Osteocyte (in vitro differentiated cells): ENCODE measurements at regions not wholly inside any gene's neighbourhood (a gene's known extent, or its start where the extent isn't known, plus 50 kb on each side); places are given as distances from the start of the nearest gene placed in this dataset.

Experiments used
- DNase-seq: peaks from one replicate; pipeline ENCODE4 v3.0.0; 2021; ENCODE audit warnings: mixed read lengths; ENCODE audit not compliant: unreplicated experiment; ENCODE audit errors: extremely low spot score
- H3K27ac Mint-ChIP-seq: one replicate; pipeline ENCODE4 v1.8.0; 2021; ENCODE audit warnings: mild to moderate bottlenecking, mixed read lengths; ENCODE audit not compliant: unreplicated experiment
- H3K27me3 Mint-ChIP-seq: one replicate; pipeline ENCODE4 v1.8.0; 2021; ENCODE audit warnings: mixed read lengths; ENCODE audit not compliant: unreplicated experiment
- H3K36me3 Mint-ChIP-seq: one replicate; pipeline ENCODE4 v1.8.0; 2021; ENCODE audit warnings: mixed read lengths; ENCODE audit not compliant: unreplicated experiment
- H3K4me1 Mint-ChIP-seq: one replicate; pipeline ENCODE4 v1.8.0; 2021; ENCODE audit warnings: mixed read lengths; ENCODE audit not compliant: unreplicated experiment
- H3K4me3 Mint-ChIP-seq: one replicate; pipeline ENCODE4 v1.8.0; 2021; ENCODE audit warnings: mild to moderate bottlenecking, moderate library complexity, mixed read lengths; ENCODE audit not compliant: unreplicated experiment
- H3K9me3 Mint-ChIP-seq: one replicate; pipeline ENCODE4 v1.8.0; 2021; ENCODE audit warnings: mixed read lengths; ENCODE audit not compliant: unreplicated experiment
- CTCF ChIP-seq: fragments of 200-600 bp; sonication (generic); IDR thresholded peaks from 2 replicates; pipeline ENCODE4 v1.5.0; 2021; ENCODE audit warnings: antibody characterized with exemption, mild to moderate bottlenecking, moderate library complexity

DNA sequence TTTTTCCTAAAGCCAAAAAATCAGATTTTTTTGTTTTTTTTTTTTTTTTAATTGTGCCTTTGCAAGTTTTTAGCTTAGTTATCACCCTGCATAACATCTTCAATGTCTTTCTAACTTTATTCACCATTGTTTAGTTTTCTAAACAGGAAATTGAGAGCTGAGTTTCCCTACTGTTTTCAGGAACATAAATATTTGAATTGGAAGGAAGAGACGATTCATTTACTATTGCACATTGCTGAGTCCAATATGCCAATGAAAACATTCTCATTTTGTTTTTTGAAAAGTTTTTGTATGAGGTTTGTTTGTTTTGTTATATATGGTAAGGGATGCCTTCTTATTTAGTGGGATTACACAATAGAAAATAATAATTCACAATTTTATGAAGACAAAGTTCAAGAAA lies 148.4 kb downstream of the ANKRD50 start:
- H3K4me1 Mint-ChIP-seq, result peaks cover 25% of the 10 kb centered on the region
- no peaks in the 10 kb centered on the region for H3K27me3 Mint-ChIP-seq
- peak overlapping the region; percentile 70 for H3K27ac Mint-ChIP-seq
- H3K36me3 Mint-ChIP-seq, result no peaks in the 10 kb centered on the region
- H3K4me3 Mint-ChIP-seq, result no peak overlapping the region
- no peak for TF ChIP-seq CTCF
- peaks cover 5% of the 10 kb centered on the region for H3K9me3 Mint-ChIP-seq
- DNase-seq, result no peak

- Mint-ChIP-seq H3K4me1 (peaks cover 33% of the 10 kb centered on the region), H3K4me3 (no peak overlapping the region), H3K36me3 (peaks cover 2% of the 10 kb centered on the region), H3K9me3 (peaks cover 5% of the 10 kb centered on the region), H3K27ac (no peak overlapping the region), H3K27me3 (no peaks in the 10 kb centered on the region)
- DNase-seq, result no peak
- no peak for TF ChIP-seq CTCF
Observed at GRCh38 chr4:124565371-124565770, 147.2 kb downstream of the ANKRD50 start.

DNA sequence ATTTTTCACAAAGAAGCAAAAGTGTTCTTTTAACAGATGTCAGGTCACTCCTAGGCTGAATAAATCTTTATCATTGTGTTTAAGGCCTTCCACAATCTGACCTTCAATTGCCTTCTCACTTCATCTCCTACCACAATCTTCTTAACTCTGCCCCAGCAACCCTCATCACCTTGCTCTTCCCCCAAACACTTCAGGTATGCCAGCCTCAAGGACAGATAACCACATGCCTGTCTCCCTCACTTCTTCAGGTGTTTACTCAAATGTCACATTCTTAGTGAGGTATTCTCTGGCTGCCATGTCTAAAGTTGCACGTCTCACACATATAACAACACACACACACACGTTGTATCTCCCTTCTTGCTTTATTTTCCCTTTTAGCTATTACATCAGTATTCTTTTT lies 146.5 kb downstream of the ANKRD50 start:
- H3K4me3 Mint-ChIP-seq, result no peak overlapping the region
- H3K4me1 Mint-ChIP-seq, result peaks cover 35% of the 10 kb centered on the region
- H3K27ac Mint-ChIP-seq, result no peak overlapping the region
- no peak for DNase-seq
- no peaks in the 10 kb centered on the region for H3K27me3 Mint-ChIP-seq
- peaks cover 2% of the 10 kb centered on the region for H3K36me3 Mint-ChIP-seq
- H3K9me3 Mint-ChIP-seq, result peaks cover 5% of the 10 kb centered on the region
- TF ChIP-seq CTCF, result no peak

DNA sequence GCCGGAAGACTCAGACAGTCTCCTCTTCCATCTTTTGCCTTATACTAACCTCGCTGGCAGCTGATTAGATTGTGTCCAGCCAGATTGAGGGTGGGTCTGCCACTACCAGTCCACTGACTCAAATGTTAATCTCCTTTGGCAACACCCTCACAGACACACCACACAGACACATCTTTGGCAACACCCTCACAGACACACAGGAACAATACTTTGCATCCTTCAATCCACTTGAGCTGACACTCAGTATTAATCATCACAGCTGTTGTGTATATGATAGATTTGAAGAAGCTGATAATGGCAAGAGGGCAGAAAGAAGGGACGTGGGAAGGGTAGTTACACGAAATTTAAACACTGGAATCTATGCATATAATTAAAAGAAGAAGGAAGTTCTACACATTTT lies 139.5 kb downstream of the ANKRD50 start:
- Mint-ChIP-seq H3K4me3 (no peak overlapping the region), H3K4me1 (peaks cover 10% of the 10 kb centered on the region), H3K36me3 (peaks cover 14% of the 10 kb centered on the region), H3K27me3 (no peaks in the 10 kb centered on the region), H3K27ac (no peak overlapping the region), H3K9me3 (peaks cover 17% of the 10 kb centered on the region)
- no peak for DNase-seq
- TF ChIP-seq CTCF, result no peak

GRCh38 chr4:124579896-124580295 lies 132.6 kb downstream of the ANKRD50 start:
- H3K27ac Mint-ChIP-seq, result no peak overlapping the region
- no peaks in the 10 kb centered on the region for H3K4me1 Mint-ChIP-seq
- no peak for TF ChIP-seq CTCF
- peaks cover 27% of the 10 kb centered on the region for H3K36me3 Mint-ChIP-seq
- H3K9me3 Mint-ChIP-seq, result peaks cover 20% of the 10 kb centered on the region
- no peak overlapping the region for H3K4me3 Mint-ChIP-seq
- H3K27me3 Mint-ChIP-seq, result no peaks in the 10 kb centered on the region
- no peak for DNase-seq
